ENCODE measurements at regions not wholly inside any gene's neighbourhood (a gene's known extent, or its start where the extent isn't known, plus 50 kb on each side); places are given as distances from the start of the nearest gene placed in this dataset.

DNA sequence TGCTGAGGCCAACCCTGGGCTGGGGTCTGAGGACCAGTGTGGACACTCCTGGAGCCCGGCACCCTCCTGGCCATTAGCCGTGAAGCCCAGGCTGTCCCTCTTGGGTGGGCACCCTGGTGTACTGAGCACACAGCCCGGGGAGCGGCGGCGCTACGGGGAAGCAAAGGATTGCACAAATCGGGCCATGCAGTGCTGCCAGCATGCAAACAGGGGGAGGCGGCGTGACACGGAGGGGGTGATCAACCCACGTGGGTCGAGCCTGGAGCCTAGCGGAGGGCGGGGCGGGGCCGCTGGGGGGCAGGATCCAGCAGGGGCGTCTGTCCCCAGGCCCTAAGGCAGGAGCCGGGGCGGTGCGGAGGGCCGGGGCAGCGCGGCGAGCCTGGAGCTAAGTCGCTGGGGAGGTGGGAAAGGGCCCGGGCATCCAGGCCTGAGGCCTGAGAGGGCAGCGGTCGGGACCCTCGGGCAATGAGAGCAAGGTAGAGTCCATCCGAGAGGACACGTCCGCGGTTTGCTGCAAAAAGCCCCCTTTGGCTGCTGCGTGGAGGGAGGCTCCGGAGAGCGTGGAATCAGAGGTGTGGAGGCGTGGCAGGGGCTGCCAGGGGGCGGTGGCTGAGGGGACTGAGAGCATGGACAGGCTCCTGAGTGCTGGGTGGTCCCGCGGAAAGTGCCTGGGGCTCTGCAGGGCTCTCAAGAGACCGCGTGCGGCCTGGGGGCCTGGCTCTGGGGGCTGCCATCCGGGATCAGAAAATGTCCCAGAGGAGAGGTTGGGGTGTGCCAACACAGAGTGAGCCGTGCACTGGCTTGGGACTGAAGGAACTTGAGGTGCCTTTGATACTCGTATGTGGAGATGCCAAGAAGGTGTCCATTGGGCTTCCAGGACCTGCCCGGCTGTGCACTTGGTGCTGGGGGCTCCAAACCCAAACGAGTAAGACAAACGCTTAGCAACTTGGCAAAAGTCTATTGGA lies 94.2 kb downstream of the BARX1 start:
- TF ChIP-seq CTCF (IDR thresholded peaks at IDR 0.05; ENCODE audit: extremely low read depth, insufficient read depth, missing control alignments) = no peak
- in situ Hi-C loops (cut with MboI; ENCODE audit: low pct_unique_long_range_greater_than_20kb, low sequenced_read_pairs, unreplicated experiment) = no loop called here
- DNase-seq (ENCODE audit: low spot score) = peak; percentile 18

- no peak for DNase-seq (ENCODE audit: low spot score)
- in situ Hi-C loops (cut with MboI; ENCODE audit: low pct_unique_long_range_greater_than_20kb, low sequenced_read_pairs, unreplicated experiment) = no loop called here
- no peak for TF ChIP-seq CTCF (IDR thresholded peaks at IDR 0.05; ENCODE audit: extremely low read depth, insufficient read depth, missing control alignments)
Observed at GRCh38 chr9:93859431-93860215, 95.5 kb downstream of the BARX1 start.

DNA sequence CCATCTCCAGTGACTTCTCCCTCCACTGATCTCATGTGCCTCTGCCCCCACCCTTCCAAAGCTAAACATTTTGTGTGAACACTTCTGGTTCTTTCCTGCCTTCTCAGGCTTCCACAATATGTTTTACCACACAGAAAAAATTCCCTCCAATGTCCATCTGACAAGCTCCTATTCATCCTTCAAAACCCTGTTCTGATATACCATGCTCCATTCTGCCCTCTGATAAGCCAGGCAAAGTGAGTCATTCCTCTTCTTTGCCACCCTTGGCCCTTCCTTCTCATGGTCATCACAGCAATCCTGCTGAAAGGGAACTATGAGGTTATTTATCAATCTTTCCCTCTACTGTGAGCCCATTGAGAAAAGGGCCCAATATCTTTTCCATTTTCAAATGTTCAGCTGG lies 97.6 kb downstream of the BARX1 start:
- no peak for TF ChIP-seq CTCF (IDR thresholded peaks at IDR 0.05; ENCODE audit: extremely low read depth, insufficient read depth, missing control alignments)
- in situ Hi-C loops (cut with MboI; ENCODE audit: low pct_unique_long_range_greater_than_20kb, low sequenced_read_pairs, unreplicated experiment) = no loop called here

GRCh38 chr9:93852728-93853127 lies 102.4 kb downstream of the BARX1 start:
- no peak for DNase-seq (ENCODE audit: low spot score)
- no peak for TF ChIP-seq CTCF (IDR thresholded peaks at IDR 0.05; ENCODE audit: extremely low read depth, insufficient read depth, missing control alignments)
- in situ Hi-C loops (cut with MboI; ENCODE audit: low pct_unique_long_range_greater_than_20kb, low sequenced_read_pairs, unreplicated experiment) = no loop called here

More for the DNA sequence above, 97.6 kb downstream of the BARX1 start:
- DNase-seq (ENCODE audit: low spot score) = no peak

DNA sequence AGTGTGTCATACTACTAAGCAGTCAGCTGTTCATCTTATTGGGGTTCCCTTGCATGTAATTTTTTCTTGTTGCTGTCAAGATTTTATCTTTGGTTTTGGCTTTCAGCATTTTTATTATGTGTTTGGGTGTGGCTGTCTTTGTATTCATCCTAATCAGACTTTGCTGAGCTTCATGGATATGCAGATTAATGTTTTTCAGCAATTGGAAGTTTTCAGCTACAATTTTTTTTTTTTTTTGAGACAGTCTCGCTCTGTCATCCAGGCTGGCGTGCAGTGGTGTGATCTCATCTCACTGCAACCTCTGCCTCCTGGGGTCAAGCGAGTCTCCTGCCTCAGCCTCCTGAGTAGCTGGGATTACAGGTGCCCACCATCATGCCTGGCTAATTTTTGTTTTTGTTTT lies 108.8 kb downstream of the BARX1 start:
- in situ Hi-C loops (cut with MboI; ENCODE audit: low pct_unique_long_range_greater_than_20kb, low sequenced_read_pairs, unreplicated experiment) = no loop called here
- TF ChIP-seq CTCF (IDR thresholded peaks at IDR 0.05; ENCODE audit: extremely low read depth, insufficient read depth, missing control alignments) = no peak

GRCh38 chr9:93843396-93843795 lies 111.8 kb downstream of the BARX1 start:
- in situ Hi-C loops (cut with MboI; ENCODE audit: low pct_unique_long_range_greater_than_20kb, low sequenced_read_pairs, unreplicated experiment) = no loop called here
- DNase-seq (ENCODE audit: low spot score) = no peak
- TF ChIP-seq CTCF (IDR thresholded peaks at IDR 0.05; ENCODE audit: extremely low read depth, insufficient read depth, missing control alignments) = no peak

More for the DNA sequence above, 108.8 kb downstream of the BARX1 start:
- DNase-seq (ENCODE audit: low spot score) = no peak
